Ovary (tissue), 3 donors: ENCODE measurements at regions not wholly inside any gene's neighbourhood (a gene's known extent, or its start where the extent isn't known, plus 50 kb on each side); places are given as distances from the start of the nearest gene placed in this dataset.
"Not testable (repeated sequence)": the region's sequence is repeated elsewhere in the genome, so short reads cannot be mapped to it uniquely, and the experiment has no call there.

Experiments used
- POLR2A ChIP-seq: fragments of 450-650 bp; IDR thresholded peaks from one replicate; pipeline ENCODE4 v1.6.1; 2017; ENCODE audit warnings: antibody characterized with exemption, mild to moderate bottlenecking, moderate library complexity
- TF ChIP-seq, protein P1 (sequence below), 3 donors: fragments of 450-650 bp in 2 of 3; fragments of 200-600 bp in 1 of 3; IDR thresholded peaks; one replicate each; pipeline versions ENCODE4 v1.5.1 to v1.8.0; 2016 to 2022; ENCODE audit warnings: antibody characterized with exemption in 3 of 3, mild to moderate bottlenecking in 1 of 3
- donor health status: DM: no; HTN: no; CAD: no.

DNA sequence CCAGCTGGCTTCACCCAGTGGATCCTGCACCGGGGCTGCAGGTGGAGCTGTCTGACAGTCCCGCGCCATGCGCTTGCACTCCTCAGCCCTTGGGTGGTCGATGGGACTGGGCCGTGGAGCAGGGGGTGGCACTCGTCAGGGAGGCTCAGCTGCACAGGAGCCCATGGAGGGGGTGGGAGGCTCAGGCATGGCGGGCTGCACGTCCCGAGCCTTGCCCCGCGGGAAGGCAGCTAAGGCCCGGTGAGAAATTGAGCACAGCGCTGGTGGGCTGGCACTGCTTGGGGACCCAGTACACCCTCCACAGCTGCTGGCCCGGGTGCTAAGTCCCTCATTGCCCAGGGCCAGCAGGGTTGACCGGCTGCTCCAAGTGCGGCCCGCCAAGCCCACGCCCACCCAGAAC, 97.0 kb upstream of the GPR6 start:
- not testable (repeated sequence) for TF ChIP-seq POLR2A
- TF ChIP-seq, protein P1, sequence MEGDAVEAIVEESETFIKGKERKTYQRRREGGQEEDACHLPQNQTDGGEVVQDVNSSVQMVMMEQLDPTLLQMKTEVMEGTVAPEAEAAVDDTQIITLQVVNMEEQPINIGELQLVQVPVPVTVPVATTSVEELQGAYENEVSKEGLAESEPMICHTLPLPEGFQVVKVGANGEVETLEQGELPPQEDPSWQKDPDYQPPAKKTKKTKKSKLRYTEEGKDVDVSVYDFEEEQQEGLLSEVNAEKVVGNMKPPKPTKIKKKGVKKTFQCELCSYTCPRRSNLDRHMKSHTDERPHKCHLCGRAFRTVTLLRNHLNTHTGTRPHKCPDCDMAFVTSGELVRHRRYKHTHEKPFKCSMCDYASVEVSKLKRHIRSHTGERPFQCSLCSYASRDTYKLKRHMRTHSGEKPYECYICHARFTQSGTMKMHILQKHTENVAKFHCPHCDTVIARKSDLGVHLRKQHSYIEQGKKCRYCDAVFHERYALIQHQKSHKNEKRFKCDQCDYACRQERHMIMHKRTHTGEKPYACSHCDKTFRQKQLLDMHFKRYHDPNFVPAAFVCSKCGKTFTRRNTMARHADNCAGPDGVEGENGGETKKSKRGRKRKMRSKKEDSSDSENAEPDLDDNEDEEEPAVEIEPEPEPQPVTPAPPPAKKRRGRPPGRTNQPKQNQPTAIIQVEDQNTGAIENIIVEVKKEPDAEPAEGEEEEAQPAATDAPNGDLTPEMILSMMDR (IDR thresholded peaks at IDR 0.05): not testable (repeated sequence)
